ENCODE measurements at regions not wholly inside any gene's neighbourhood (a gene's known extent, or its start where the extent isn't known, plus 50 kb on each side); places are given as distances from the start of the nearest gene placed in this dataset.

DNA sequence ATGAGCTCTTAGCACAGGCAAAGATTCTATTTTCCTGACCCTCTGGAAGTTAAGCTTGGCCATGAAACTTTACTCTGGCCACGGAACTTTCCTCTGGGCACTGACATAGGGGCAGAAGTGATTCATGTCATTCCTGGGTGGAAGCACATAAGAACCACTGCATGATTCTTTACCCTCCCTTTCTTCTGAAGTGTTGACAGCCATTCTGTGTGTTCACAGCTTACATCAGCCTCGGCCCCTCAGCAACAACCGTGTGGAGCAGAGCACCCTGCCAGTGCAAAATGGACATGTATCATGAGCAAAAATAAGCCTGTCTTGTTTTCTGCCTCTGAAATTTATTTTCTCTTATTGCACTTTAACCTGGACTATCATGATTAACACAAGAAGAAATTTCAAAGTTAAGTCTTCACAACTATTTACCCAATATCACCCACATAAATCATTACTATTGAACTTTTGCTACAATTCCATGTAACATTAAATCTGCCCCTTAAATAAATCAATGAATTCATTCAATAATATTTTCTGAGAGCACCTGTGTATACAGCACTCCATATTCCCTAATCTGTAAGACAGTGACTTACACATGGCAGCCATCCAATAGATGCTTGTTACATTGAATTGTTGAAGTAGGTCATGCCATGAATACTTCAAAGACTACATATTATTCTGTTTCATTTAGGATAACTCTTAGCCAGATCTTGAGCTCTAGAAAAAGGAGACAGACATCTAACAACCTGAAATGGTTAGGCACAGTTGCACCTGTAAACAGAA is 531.9 kb downstream of the IRS1 start:
- WGBS, 2 donors = 19 to 32% methylated on average over 3 of the region's 3 CpGs
- no peaks in the 10 kb centered on the region for H3K9me3 ChIP-seq (ENCODE audit: control insufficient read depth, low read length)
- no peak overlapping the region for H3K27ac ChIP-seq (ENCODE audit: low read depth in 1 of 2, low read length in 2 of 2)
- H3K27me3 ChIP-seq (ENCODE audit: control insufficient read depth in 1 of 2, insufficient read depth in 2 of 2, low read length in 1 of 2) = no peaks in the 10 kb centered on the region
- H3K4me1 ChIP-seq (ENCODE audit: control insufficient read depth in 1 of 2, insufficient read depth in 2 of 2, low read length in 2 of 2) = no peaks in the 10 kb centered on the region
- DNase-seq (no peak), ATAC-seq (ENCODE audit: low FRiP score) (no peak)
- intact Hi-C loops (cut with DNase I) = no loop called here
- no peak overlapping the region for H3K4me3 ChIP-seq (ENCODE audit: low read length in 2 of 2)
- H3K36me3 ChIP-seq (ENCODE audit: control insufficient read depth in 1 of 2, insufficient read depth in 2 of 2, low read length in 1 of 2) = no peaks in the 10 kb centered on the region

- ATAC-seq (ENCODE audit: low FRiP score) = no peak
- intact Hi-C loops (cut with DNase I) = no loop called here
- Histone ChIP-seq H3K27me3 (ENCODE audit: control insufficient read depth in 1 of 2, insufficient read depth in 2 of 2, low read length in 1 of 2) (no peaks in the 10 kb centered on the region), H3K4me1 (ENCODE audit: control insufficient read depth in 1 of 2, insufficient read depth in 2 of 2, low read length in 2 of 2) (peaks cover 0 to 2% of the 10 kb centered on the region in 2 donors), H3K27ac (ENCODE audit: low read depth in 1 of 2, low read length in 2 of 2) (no peak overlapping the region), H3K36me3 (ENCODE audit: control insufficient read depth in 1 of 2, insufficient read depth in 2 of 2, low read length in 1 of 2) (no peaks in the 10 kb centered on the region), H3K4me3 (ENCODE audit: low read length in 2 of 2) (no peak overlapping the region), H3K9me3 (ENCODE audit: control insufficient read depth, low read length) (no peaks in the 10 kb centered on the region)
- 57 to 63% methylated on average over 4 of the region's 4 CpGs for WGBS, 2 donors
- DNase-seq = no peak
These were observed 542.8 kb downstream of the IRS1 start for GRCh38 chr2:226256709-226257376.

GRCh38 chr2:226256237-226256636 is 543.4 kb downstream of the IRS1 start:
- no peak overlapping the region for H3K27ac ChIP-seq (ENCODE audit: low read depth in 1 of 2, low read length in 2 of 2)
- 31 to 38% methylated on average over 2 of the region's 2 CpGs for WGBS, 2 donors
- peaks cover 0 to 2% of the 10 kb centered on the region in 2 donors for H3K4me1 ChIP-seq (ENCODE audit: control insufficient read depth in 1 of 2, insufficient read depth in 2 of 2, low read length in 2 of 2)
- H3K9me3 ChIP-seq (ENCODE audit: control insufficient read depth, low read length) = no peaks in the 10 kb centered on the region
- DNase-seq = no peak
- H3K27me3 ChIP-seq (ENCODE audit: control insufficient read depth in 1 of 2, insufficient read depth in 2 of 2, low read length in 1 of 2) = no peaks in the 10 kb centered on the region
- no peak for ATAC-seq (ENCODE audit: low FRiP score)
- no peak overlapping the region for H3K4me3 ChIP-seq (ENCODE audit: low read length in 2 of 2)
- intact Hi-C loops (cut with DNase I) = no loop called here
- H3K36me3 ChIP-seq (ENCODE audit: control insufficient read depth in 1 of 2, insufficient read depth in 2 of 2, low read length in 1 of 2) = no peaks in the 10 kb centered on the region

GRCh38 chr2:226251661-226252060 is 548.0 kb downstream of the IRS1 start:
- 29 to 46% methylated on average over 2 of the region's 2 CpGs for WGBS, 2 donors
- Histone ChIP-seq H3K27ac (ENCODE audit: low read depth in 1 of 2, low read length in 2 of 2) (no peak overlapping the region), H3K9me3 (ENCODE audit: control insufficient read depth, low read length) (no peaks in the 10 kb centered on the region), H3K4me3 (ENCODE audit: low read length in 2 of 2) (no peak overlapping the region), H3K36me3 (ENCODE audit: control insufficient read depth in 1 of 2, insufficient read depth in 2 of 2, low read length in 1 of 2) (no peaks in the 10 kb centered on the region), H3K27me3 (ENCODE audit: control insufficient read depth in 1 of 2, insufficient read depth in 2 of 2, low read length in 1 of 2) (no peaks in the 10 kb centered on the region), H3K4me1 (ENCODE audit: control insufficient read depth in 1 of 2, insufficient read depth in 2 of 2, low read length in 2 of 2) (no peaks in the 10 kb centered on the region)
- ATAC-seq (ENCODE audit: low FRiP score) = no peak
- intact Hi-C loops (cut with DNase I) = no loop called here
- no peak for DNase-seq

GRCh38 chr2:226247289-226248275 is 552.0 kb downstream of the IRS1 start:
- Histone ChIP-seq H3K4me3 (ENCODE audit: low read length in 2 of 2) (no peak overlapping the region), H3K4me1 (ENCODE audit: control insufficient read depth in 1 of 2, insufficient read depth in 2 of 2, low read length in 2 of 2) (no peaks in the 10 kb centered on the region), H3K9me3 (ENCODE audit: control insufficient read depth, low read length) (no peaks in the 10 kb centered on the region), H3K27ac (ENCODE audit: low read depth in 1 of 2, low read length in 2 of 2) (no peak overlapping the region), H3K36me3 (ENCODE audit: control insufficient read depth in 1 of 2, insufficient read depth in 2 of 2, low read length in 1 of 2) (no peaks in the 10 kb centered on the region), H3K27me3 (ENCODE audit: control insufficient read depth in 1 of 2, insufficient read depth in 2 of 2, low read length in 1 of 2) (no peaks in the 10 kb centered on the region)
- WGBS, 2 donors = 65 to 69% methylated on average over 3 of the region's 3 CpGs
- ATAC-seq (ENCODE audit: low FRiP score) = no peak
- intact Hi-C loops (cut with DNase I) = no loop called here
- DNase-seq = no peak

DNA sequence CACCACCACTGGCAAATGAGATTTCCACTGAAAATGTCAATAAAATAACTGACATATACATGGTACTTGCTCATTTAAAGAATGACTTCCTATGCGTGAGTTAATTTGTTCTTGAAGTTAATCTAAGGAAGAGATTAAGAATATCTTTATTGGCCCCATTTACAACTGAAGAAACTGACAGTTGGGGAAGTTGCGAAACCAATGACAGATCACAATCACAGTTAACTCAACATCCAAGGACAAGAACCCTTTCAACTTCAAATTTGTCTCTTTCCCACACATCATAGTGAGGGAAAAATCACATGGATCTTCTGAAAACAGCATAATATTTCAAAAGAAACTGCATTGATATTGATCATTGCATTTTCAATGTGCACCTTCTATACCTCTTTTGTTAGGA is 565.4 kb downstream of the IRS1 start:
- Histone ChIP-seq H3K4me3 (ENCODE audit: low read length in 2 of 2) (no peak overlapping the region), H3K36me3 (ENCODE audit: control insufficient read depth in 1 of 2, insufficient read depth in 2 of 2, low read length in 1 of 2) (no peaks in the 10 kb centered on the region), H3K4me1 (ENCODE audit: control insufficient read depth in 1 of 2, insufficient read depth in 2 of 2, low read length in 2 of 2) (no peaks in the 10 kb centered on the region), H3K27me3 (ENCODE audit: control insufficient read depth in 1 of 2, insufficient read depth in 2 of 2, low read length in 1 of 2) (no peaks in the 10 kb centered on the region), H3K9me3 (ENCODE audit: control insufficient read depth, low read length) (no peaks in the 10 kb centered on the region), H3K27ac (ENCODE audit: low read depth in 1 of 2, low read length in 2 of 2) (no peak overlapping the region)
- no peak for ATAC-seq (ENCODE audit: low FRiP score)
- no peak for DNase-seq
- WGBS, 2 donors = 90 to 95% methylated on average over 2 of the region's 2 CpGs
- intact Hi-C loops (cut with DNase I) = no loop called here

DNA sequence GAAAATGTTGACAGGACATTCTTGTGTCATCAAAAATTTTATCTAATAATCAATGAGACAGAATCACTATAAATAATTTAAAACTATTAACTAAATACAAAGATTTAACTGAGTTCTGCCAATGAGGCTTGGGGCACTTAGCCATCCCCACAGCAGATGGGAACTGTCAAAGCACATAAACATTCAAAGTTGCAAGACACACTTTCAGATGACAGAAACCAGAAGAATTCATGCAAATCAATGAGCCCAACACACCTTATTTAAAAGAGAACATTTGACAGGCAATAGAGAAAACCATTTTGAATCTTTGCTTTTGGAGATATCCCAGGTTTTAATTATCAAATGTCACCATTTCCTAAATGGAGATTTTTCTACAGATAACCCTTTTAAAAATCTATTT is 566.2 kb downstream of the IRS1 start:
- no peaks in the 10 kb centered on the region for H3K4me1 ChIP-seq (ENCODE audit: control insufficient read depth in 1 of 2, insufficient read depth in 2 of 2, low read length in 2 of 2)
- intact Hi-C loops (cut with DNase I) = no loop called here
- H3K36me3 ChIP-seq (ENCODE audit: control insufficient read depth in 1 of 2, insufficient read depth in 2 of 2, low read length in 1 of 2) = no peaks in the 10 kb centered on the region
- H3K9me3 ChIP-seq (ENCODE audit: control insufficient read depth, low read length) = no peaks in the 10 kb centered on the region
- ATAC-seq (ENCODE audit: low FRiP score) (no peak), DNase-seq (no peak)
- H3K27ac ChIP-seq (ENCODE audit: low read depth in 1 of 2, low read length in 2 of 2) = no peak overlapping the region
- no peak overlapping the region for H3K4me3 ChIP-seq (ENCODE audit: low read length in 2 of 2)
- no peaks in the 10 kb centered on the region for H3K27me3 ChIP-seq (ENCODE audit: control insufficient read depth in 1 of 2, insufficient read depth in 2 of 2, low read length in 1 of 2)

DNA sequence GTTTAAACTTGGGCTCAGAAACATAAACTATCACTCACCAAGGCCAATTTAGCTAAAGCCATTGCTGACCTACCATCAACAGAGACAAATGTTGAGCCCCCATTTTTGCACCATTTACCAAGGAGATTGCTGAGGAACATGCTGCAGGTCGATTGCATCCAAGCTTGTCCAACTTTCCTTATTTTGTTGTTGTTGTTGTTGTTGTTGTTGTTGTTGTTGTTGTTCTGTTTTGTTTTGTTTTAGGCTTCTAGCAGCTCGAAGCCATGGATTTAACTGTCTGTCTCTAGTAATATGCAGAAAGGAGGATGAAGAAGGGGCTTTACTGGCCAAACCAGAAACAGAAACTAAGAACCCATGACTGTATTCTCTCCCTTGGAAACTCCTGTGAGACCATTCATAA is 571.5 kb downstream of the IRS1 start:
- no peak overlapping the region for H3K4me3 ChIP-seq (ENCODE audit: low read length in 2 of 2)
- no peaks in the 10 kb centered on the region for H3K9me3 ChIP-seq (ENCODE audit: control insufficient read depth, low read length)

More for the DNA sequence above, 571.5 kb downstream of the IRS1 start:
- H3K27ac ChIP-seq (ENCODE audit: low read depth in 1 of 2, low read length in 2 of 2) = no peak overlapping the region
- intact Hi-C loops (cut with DNase I) = no loop called here
- DNase-seq (no peak), ATAC-seq (ENCODE audit: low FRiP score) (no peak)
- H3K27me3 ChIP-seq (ENCODE audit: control insufficient read depth in 1 of 2, insufficient read depth in 2 of 2, low read length in 1 of 2) = peaks cover 0 to 2% of the 10 kb centered on the region in 2 donors
- no peaks in the 10 kb centered on the region for H3K4me1 ChIP-seq (ENCODE audit: control insufficient read depth in 1 of 2, insufficient read depth in 2 of 2, low read length in 2 of 2)
- H3K36me3 ChIP-seq (ENCODE audit: control insufficient read depth in 1 of 2, insufficient read depth in 2 of 2, low read length in 1 of 2) = no peaks in the 10 kb centered on the region
- 79 to 84% methylated on average over 2 of the region's 2 CpGs for WGBS, 2 donors
